ENCODE measurements at regions not wholly inside any gene's neighbourhood (a gene's known extent, or its start where the extent isn't known, plus 50 kb on each side); places are given as distances from the start of the nearest gene placed in this dataset.
A peak's percentile ranks its signal among the peaks of the same experiment; 100 is the strongest.

DNA sequence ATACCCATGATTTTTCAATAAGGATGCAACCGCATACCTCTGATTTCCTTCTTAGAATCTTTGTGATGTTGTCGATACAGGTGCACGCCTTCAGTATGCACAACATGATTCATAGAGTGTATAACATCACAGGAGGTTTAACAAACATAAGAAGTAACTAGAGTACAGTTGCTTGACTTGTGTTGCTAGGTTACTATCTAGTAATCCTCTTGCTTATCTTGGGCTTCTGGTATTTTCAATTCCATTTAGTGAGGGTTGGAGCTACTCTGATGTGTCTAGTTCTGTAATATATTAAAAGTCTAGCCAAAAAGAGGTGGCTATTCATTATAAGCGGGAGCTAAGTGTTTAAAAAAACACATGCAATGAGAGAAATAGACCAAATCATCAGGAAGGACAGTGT, 85.5 kb upstream of the TENT5A start:
- H3K36me3 ChIP-seq (ENCODE audit: control insufficient read depth, insufficient read depth, low read length), result no peaks in the 10 kb centered on the region
- POLR2A ChIA-PET, result no interaction called here
- CTCF ChIA-PET, result no interaction called here
- H3K27me3 ChIP-seq (ENCODE audit: control insufficient read depth, insufficient read depth, low read length), result no peaks in the 10 kb centered on the region
- TF ChIP-seq, protein P1, sequence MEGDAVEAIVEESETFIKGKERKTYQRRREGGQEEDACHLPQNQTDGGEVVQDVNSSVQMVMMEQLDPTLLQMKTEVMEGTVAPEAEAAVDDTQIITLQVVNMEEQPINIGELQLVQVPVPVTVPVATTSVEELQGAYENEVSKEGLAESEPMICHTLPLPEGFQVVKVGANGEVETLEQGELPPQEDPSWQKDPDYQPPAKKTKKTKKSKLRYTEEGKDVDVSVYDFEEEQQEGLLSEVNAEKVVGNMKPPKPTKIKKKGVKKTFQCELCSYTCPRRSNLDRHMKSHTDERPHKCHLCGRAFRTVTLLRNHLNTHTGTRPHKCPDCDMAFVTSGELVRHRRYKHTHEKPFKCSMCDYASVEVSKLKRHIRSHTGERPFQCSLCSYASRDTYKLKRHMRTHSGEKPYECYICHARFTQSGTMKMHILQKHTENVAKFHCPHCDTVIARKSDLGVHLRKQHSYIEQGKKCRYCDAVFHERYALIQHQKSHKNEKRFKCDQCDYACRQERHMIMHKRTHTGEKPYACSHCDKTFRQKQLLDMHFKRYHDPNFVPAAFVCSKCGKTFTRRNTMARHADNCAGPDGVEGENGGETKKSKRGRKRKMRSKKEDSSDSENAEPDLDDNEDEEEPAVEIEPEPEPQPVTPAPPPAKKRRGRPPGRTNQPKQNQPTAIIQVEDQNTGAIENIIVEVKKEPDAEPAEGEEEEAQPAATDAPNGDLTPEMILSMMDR (IDR thresholded peaks at IDR 0.05; ENCODE audit: insufficient read depth, low read depth, low read length), result no peak
- DNase-seq (ENCODE audit: low read depth), result no peak
- no peak overlapping the region for H3K4me3 ChIP-seq (ENCODE audit: low read depth, low read length)

DNA sequence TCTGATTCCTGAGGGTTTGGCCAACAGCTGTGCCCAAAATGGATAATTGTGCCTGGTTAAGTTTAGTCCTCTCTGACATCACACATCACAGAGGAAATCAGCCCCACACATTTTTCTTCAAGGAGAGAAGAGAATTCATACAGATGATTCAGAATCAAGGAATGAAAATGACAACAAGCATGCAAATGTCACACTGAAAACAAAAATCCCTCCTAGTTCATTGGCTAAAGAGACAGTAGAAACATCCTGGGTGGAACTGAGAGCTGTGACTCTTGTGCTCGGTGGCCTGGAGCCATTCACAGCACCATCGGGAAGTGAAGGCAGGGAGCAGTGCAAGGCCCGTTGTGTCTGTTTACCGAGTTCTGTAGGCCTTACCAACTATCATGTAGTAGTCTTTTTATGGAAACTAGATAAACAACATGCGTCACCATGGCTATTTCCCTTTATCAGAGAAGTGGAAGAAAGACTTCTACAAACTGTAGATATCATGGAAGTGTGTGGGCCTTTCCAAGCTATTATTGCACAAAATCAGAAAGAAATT, 81.7 kb upstream of the TENT5A start:
- DNase-seq (ENCODE audit: low read depth), result peak; percentile 60
- Histone ChIP-seq H3K4me3 (ENCODE audit: low read depth, low read length) (no peak overlapping the region), H3K27me3 (ENCODE audit: control insufficient read depth, insufficient read depth, low read length) (no peaks in the 10 kb centered on the region), H3K36me3 (ENCODE audit: control insufficient read depth, insufficient read depth, low read length) (no peaks in the 10 kb centered on the region)
- POLR2A ChIA-PET, result no interaction called here
- TF ChIP-seq, protein P1 (IDR thresholded peaks at IDR 0.05; ENCODE audit: insufficient read depth, low read depth, low read length), result no peak
- CTCF ChIA-PET, result interaction anchor here (0.7 to 1.7 kb wide), 3 partner anchors 8 to 81 kb away, joined by 3 to 4 read pairs (median 3); no protein-coding TSS in a partner anchor

DNA sequence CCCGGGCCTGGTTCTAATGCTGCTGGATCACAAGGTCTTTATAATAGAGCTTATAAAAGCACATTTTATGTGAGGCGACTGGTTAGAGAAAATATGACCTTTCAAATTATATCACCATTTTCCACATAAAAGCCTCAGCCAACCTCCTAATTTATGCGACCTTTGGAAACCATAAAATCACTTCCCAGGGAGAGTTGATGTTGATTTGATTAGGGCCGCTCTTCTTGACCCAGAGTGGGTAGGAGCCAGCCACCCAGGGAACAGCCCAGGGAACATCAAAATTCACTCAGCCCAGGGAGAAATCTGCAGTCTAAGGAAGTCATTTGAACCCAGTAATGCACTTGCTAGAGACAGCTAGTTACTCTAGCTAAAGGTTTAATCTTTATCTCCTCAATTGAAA, 79.8 kb upstream of the TENT5A start:
- TF ChIP-seq, protein P1 (IDR thresholded peaks at IDR 0.05; ENCODE audit: insufficient read depth, low read depth, low read length), result no peak
- ChIA-PET CTCF (no interaction called here), POLR2A (no interaction called here)
- no peaks in the 10 kb centered on the region for H3K36me3 ChIP-seq (ENCODE audit: control insufficient read depth, insufficient read depth, low read length)
- no peak for DNase-seq (ENCODE audit: low read depth)
- no peak overlapping the region for H3K4me3 ChIP-seq (ENCODE audit: low read depth, low read length)
- no peaks in the 10 kb centered on the region for H3K27me3 ChIP-seq (ENCODE audit: control insufficient read depth, insufficient read depth, low read length)

DNA sequence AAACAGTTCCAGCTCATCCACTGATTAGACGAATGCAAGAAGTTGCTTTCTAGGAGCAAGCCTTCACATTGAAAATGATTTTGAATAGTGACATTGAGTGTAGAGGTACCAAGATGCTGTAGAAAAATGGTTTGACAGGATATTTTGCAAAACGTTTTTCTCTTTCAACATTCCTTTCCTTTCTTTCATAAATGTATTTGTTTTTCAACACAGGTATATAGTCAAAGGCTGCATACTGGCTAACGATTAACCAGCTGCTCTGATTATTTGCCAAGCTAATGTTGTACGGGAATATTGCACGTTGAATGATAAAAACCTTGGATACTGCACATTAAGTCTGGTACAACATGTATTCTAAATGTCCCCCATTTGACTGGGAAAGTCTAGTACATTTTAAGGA, 78.8 kb upstream of the TENT5A start:
- Histone ChIP-seq H3K4me3 (ENCODE audit: low read depth, low read length) (no peak overlapping the region), H3K27me3 (ENCODE audit: control insufficient read depth, insufficient read depth, low read length) (no peaks in the 10 kb centered on the region), H3K36me3 (ENCODE audit: control insufficient read depth, insufficient read depth, low read length) (no peaks in the 10 kb centered on the region)
- TF ChIP-seq, protein P1 (IDR thresholded peaks at IDR 0.05; ENCODE audit: insufficient read depth, low read depth, low read length), result no peak
- ChIA-PET CTCF (no interaction called here), POLR2A (no interaction called here)
- no peak for DNase-seq (ENCODE audit: low read depth)

DNA sequence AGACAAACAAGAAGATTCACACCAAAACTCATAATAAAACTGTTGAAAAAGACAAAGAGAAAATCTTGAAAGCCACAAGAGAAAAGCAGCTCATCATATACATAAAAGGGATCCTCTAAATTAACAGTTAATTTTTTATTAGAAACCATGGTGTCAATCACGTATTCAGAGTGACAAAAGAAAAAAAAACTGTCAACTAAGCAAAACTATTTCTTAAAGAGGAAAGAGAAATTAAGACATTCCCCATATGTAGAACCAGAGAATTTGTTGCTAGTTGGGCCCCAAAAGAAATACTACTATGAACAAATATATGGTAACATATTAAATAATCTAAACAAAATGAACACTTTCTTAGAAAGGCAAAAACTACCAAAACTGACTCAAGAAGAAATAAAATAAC, 74.3 kb upstream of the TENT5A start:
- DNase-seq (ENCODE audit: low read depth), result no peak
- ChIA-PET CTCF (interaction anchor here (1.1 kb wide), 1 partner anchor 11 kb away, joined by 3 read pairs; no protein-coding TSS in a partner anchor), POLR2A (no interaction called here)
- Histone ChIP-seq H3K4me3 (ENCODE audit: low read depth, low read length) (no peak overlapping the region), H3K36me3 (ENCODE audit: control insufficient read depth, insufficient read depth, low read length) (no peaks in the 10 kb centered on the region), H3K27me3 (ENCODE audit: control insufficient read depth, insufficient read depth, low read length) (no peaks in the 10 kb centered on the region)
- TF ChIP-seq, protein P1 (IDR thresholded peaks at IDR 0.05; ENCODE audit: insufficient read depth, low read depth, low read length), result no peak
